H1 (cell line): ENCODE measurements at regions not wholly inside any gene's neighbourhood (a gene's known extent, or its start where the extent isn't known, plus 50 kb on each side); places are given as distances from the start of the nearest gene placed in this dataset.

Source experiments
- CTCF ChIA-PET: fragments of 300-600 bp; sonication (Branson Sonifier 250); formaldehyde crosslinking; loops from one replicate; lab custom pipeline; 2021; ENCODE audit not compliant: partially characterized antibody; lab: Charles Lee
- POLR2A ChIA-PET: fragments of 300-600 bp; sonication (Branson Sonifier 250); formaldehyde crosslinking; loops from one replicate; lab custom pipeline; 2021; ENCODE audit warnings: inconsistent platforms; ENCODE audit not compliant: partially characterized antibody; lab: Charles Lee
- DNase-seq, 2 experiments: peaks; one replicate each; pipeline versions ENCODE4 v3.0.0 to v3.0.0-alpha.2; 2010 to 2022; ENCODE audit warnings: low spot score in 2 of 2, low read depth in 1 of 2, mixed read lengths in 1 of 2
- FAIRE-seq: peaks from 2 replicates; lab custom pipeline; 2011; peaks lifted over from hg19 to GRCh38; lab: Jason Lieb, UNC
- H2AFZ ChIP-seq: 2 replicates; pipeline ENCODE4 v1.8.1; 2012; ENCODE audit warnings: low read length, inconsistent platforms
- H2AK5ac ChIP-seq: 2 replicates; pipeline ENCODE4 v1.6.1; 2013; ENCODE audit warnings: low read depth, low read length
- H2BK120ac ChIP-seq: replicated peaks from 2 replicates; pipeline ENCODE3; 2013; ENCODE audit warnings: low read depth, low read length, inconsistent platforms
- H2BK12ac ChIP-seq: 2 replicates; pipeline ENCODE4 v1.6.1; 2013; ENCODE audit warnings: low read depth, low read length
- H2BK15ac ChIP-seq: 2 replicates; pipeline ENCODE4 v1.6.1; 2013; ENCODE audit warnings: low read length
- H2BK20ac ChIP-seq: 2 replicates; pipeline ENCODE4 v1.6.1; 2013; ENCODE audit warnings: low read length
- H2BK5ac ChIP-seq: 2 replicates; pipeline ENCODE4 v1.6.1; 2013; ENCODE audit warnings: low read depth, low read length
- H3K14ac ChIP-seq: 2 replicates; pipeline ENCODE4 v1.6.1; 2013; ENCODE audit warnings: inconsistent platforms; ENCODE audit not compliant: insufficient read length
- H3K18ac ChIP-seq: 2 replicates; pipeline ENCODE4 v1.6.1; 2013; ENCODE audit warnings: low read length; ENCODE audit errors: extremely low read depth
- H3K23ac ChIP-seq: 2 replicates; pipeline ENCODE4 v1.6.1; 2013; ENCODE audit warnings: inconsistent platforms; ENCODE audit not compliant: insufficient read length
- H3K23me2 ChIP-seq: 2 replicates; pipeline ENCODE4 v1.6.1; 2013; ENCODE audit warnings: low read depth, low read length
- H3K27ac ChIP-seq: 2 replicates; pipeline ENCODE4 v1.6.1; 2011; ENCODE audit warnings: low read depth, low read length, inconsistent platforms
- H3K27me3 ChIP-seq, 4 experiments: replicated peaks in 1 of 4; 1 replicate in 1 of 4; 2 replicates in 3 of 4; pipeline versions ENCODE4 v1.6.1 to v1.8.1; 2011 to 2013; ENCODE audit warnings: low read length in 3 of 4, mild to moderate bottlenecking in 3 of 4, inconsistent platforms in 2 of 4, mixed read lengths in 2 of 4, moderate library complexity in 1 of 4; ENCODE audit not compliant: control insufficient read depth in 3 of 4, insufficient read depth in 3 of 4; ENCODE audit errors: extremely low read depth in 1 of 4
- H3K36me3 ChIP-seq, 4 experiments: 2 replicates each; pipeline versions ENCODE4 v1.6.1 to v1.8.1; 2011 to 2013; ENCODE audit warnings: mild to moderate bottlenecking in 4 of 4, low read length in 3 of 4, moderate library complexity in 2 of 4, control low read depth in 1 of 4, inconsistent platforms in 1 of 4; ENCODE audit not compliant: insufficient read depth in 4 of 4, control insufficient read depth in 2 of 4
- H3K4ac ChIP-seq: replicated peaks from 2 replicates; pipeline ENCODE3; 2013; ENCODE audit warnings: low read length, low read depth, mixed read lengths, inconsistent platforms; ENCODE audit not compliant: insufficient read length
- H3K4me1 ChIP-seq, 4 experiments: replicated peaks in 1 of 4; 1 replicate in 1 of 4; 2 replicates in 3 of 4; pipeline versions ENCODE4 v1.6.1 to v1.8.1; 2011 to 2013; ENCODE audit warnings: low read length in 3 of 4, inconsistent platforms in 2 of 4, mixed read lengths in 1 of 4; ENCODE audit not compliant: insufficient read depth in 4 of 4, control insufficient read depth in 3 of 4
- H3K4me2 ChIP-seq, 2 experiments: 2 replicates each; pipeline versions ENCODE4 v1.6.1 to v1.8.1; 2011 to 2013; ENCODE audit warnings: low read depth in 2 of 2, low read length in 2 of 2, control low read depth in 1 of 2, inconsistent platforms in 1 of 2, mild to moderate bottlenecking in 1 of 2; ENCODE audit not compliant: insufficient read depth in 1 of 2
- H3K4me3 ChIP-seq, 4 experiments: fragments of 200-600, 300-600 bp in 1 of 4; sonication (generic), shearing (Covaris generic), sonication (Bioruptor Twin) in 1 of 4; 2 replicates each; pipeline versions ENCODE4 v1.5.1 to v1.8.1; 2011 to 2016; ENCODE audit warnings: low read length in 4 of 4, low read depth in 3 of 4, control low read depth in 2 of 4, inconsistent platforms in 2 of 4, mild to moderate bottlenecking in 2 of 4, mixed read lengths in 1 of 4, moderate library complexity in 1 of 4; ENCODE audit not compliant: insufficient read depth in 2 of 4; ENCODE audit errors: extremely low read depth in 1 of 4
- H3K56ac ChIP-seq: replicated peaks from 2 replicates; pipeline ENCODE3; 2013; ENCODE audit warnings: low read depth, mild to moderate bottlenecking, mixed read lengths, low read length, inconsistent platforms; ENCODE audit not compliant: insufficient read length
- H3K79me1 ChIP-seq: 2 replicates; pipeline ENCODE4 v1.6.1; 2013; ENCODE audit warnings: low read depth, low read length, control low read depth
- H3K79me2 ChIP-seq, 2 experiments: 2 replicates each; pipeline versions ENCODE4 v1.6.1 to v1.8.1; 2012 to 2013; ENCODE audit warnings: low read length in 2 of 2, mild to moderate bottlenecking in 2 of 2, inconsistent platforms in 1 of 2; ENCODE audit not compliant: insufficient read depth in 2 of 2, control insufficient read depth in 1 of 2
- H3K9ac ChIP-seq, 4 experiments: replicated peaks in 1 of 4; 1 replicate in 1 of 4; 2 replicates in 3 of 4; pipeline versions ENCODE4 v1.6.1 to v1.8.1; 2011 to 2013; ENCODE audit warnings: low read depth in 3 of 4, low read length in 3 of 4, control low read depth in 2 of 4, mild to moderate bottlenecking in 2 of 4, moderate library complexity in 2 of 4, inconsistent platforms in 1 of 4; ENCODE audit errors: extremely low read depth in 1 of 4
- H3K9me3 ChIP-seq, 2 experiments: 2 replicates each; pipeline versions ENCODE4 v1.6.1 to v1.8.1; 2012 to 2013; ENCODE audit warnings: mild to moderate bottlenecking in 2 of 2, moderate library complexity in 2 of 2, control low read depth in 1 of 2, inconsistent platforms in 1 of 2, low read depth in 1 of 2, low read length in 1 of 2, mixed read lengths in 1 of 2; ENCODE audit not compliant: insufficient read depth in 2 of 2
- H4K20me1 ChIP-seq, 2 experiments: replicated peaks in 1 of 2; 2 replicates each; pipeline versions ENCODE3 to v1.8.1; 2011 to 2013; ENCODE audit warnings: inconsistent platforms in 2 of 2, low read length in 2 of 2, mild to moderate bottlenecking in 1 of 2; ENCODE audit not compliant: insufficient read depth in 2 of 2, control insufficient read depth in 1 of 2
- H4K5ac ChIP-seq: 2 replicates; pipeline ENCODE4 v1.6.1; 2013; ENCODE audit warnings: low read length, low read depth, mixed read lengths, inconsistent platforms; ENCODE audit not compliant: insufficient read length
- H4K8ac ChIP-seq: 2 replicates; pipeline ENCODE4 v1.8.0; 2013; ENCODE audit warnings: mild to moderate bottlenecking, moderate library complexity, low read length, inconsistent platforms; ENCODE audit not compliant: insufficient read depth; ENCODE audit errors: extremely low read depth
- H4K91ac ChIP-seq: replicated peaks from 2 replicates; pipeline ENCODE3; 2013; ENCODE audit warnings: low read length, mixed read lengths, inconsistent platforms; ENCODE audit not compliant: insufficient read length
- ASH2L ChIP-seq: fragments of 200-600, 300-600 bp; sonication (generic); IDR thresholded peaks from one replicate; pipeline ENCODE4 v1.7.1; 2017; ENCODE audit warnings: low read length
- BACH1 ChIP-seq: IDR thresholded peaks from 2 replicates; pipeline ENCODE4 v1.6.1; 2012; ENCODE audit warnings: low read length, improper control_type of control experiment
- EGR1 ChIP-seq: IDR thresholded peaks from 2 replicates; pipeline ENCODE4 v1.6.1; 2011; ENCODE audit warnings: low read depth, low read length, borderline replicate concordance
- GTF2F1 ChIP-seq: IDR thresholded peaks from 2 replicates; pipeline ENCODE4 v1.6.1; 2012; ENCODE audit warnings: low read depth, low read length, improper control_type of control experiment, borderline replicate concordance
- PHF8 ChIP-seq: fragments of 200-600 bp; sonication (generic); conservative IDR thresholded peaks from 2 replicates; pipeline ENCODE4 v1.7.1; 2012; ENCODE audit warnings: low read depth, mild to moderate bottlenecking, inconsistent platforms, low read length, moderate library complexity
- SIX5 ChIP-seq: IDR thresholded peaks from 2 replicates; pipeline ENCODE4 v1.6.1; 2011; ENCODE audit warnings: mild to moderate bottlenecking, low read depth, low read length
- TAF7 ChIP-seq: optimal IDR thresholded peaks from 2 replicates; pipeline ENCODE3; 2011; ENCODE audit warnings: low read depth, mild to moderate bottlenecking, inconsistent platforms, low read length, moderate library complexity, borderline replicate concordance
- WGBS, 2 experiments: shearing (Covaris generic) in 1 of 2; methylation state at CpG; one replicate each; pipeline versions ENCODE4 v1.1.6 to v1.1.7; 2013 to 2015; ENCODE audit warnings: low lambda C conversion rate in 2 of 2, mixed read lengths in 2 of 2, inconsistent platforms in 1 of 2, low coverage in 1 of 2, missing lambda C conversion rate in 1 of 2; ENCODE audit not compliant: insufficient replicate concordance in 2 of 2, insufficient coverage in 1 of 2, insufficient read length in 1 of 2; ENCODE audit errors: extremely low coverage in 1 of 2, missing lambda C conversion rate in 1 of 2; 5-methylcytosine and 5-hydroxymethylcytosine counted together

- H3K27me3 ChIP-seq: no peaks in the 10 kb centered on the region
- ChIA-PET CTCF (interaction anchor here (1.4 kb wide), 1 partner anchor 24 kb away, joined by 3 read pairs; no protein-coding TSS in a partner anchor), POLR2A (no interaction called here)
- no peak overlapping the region for H2BK120ac ChIP-seq
- no peak overlapping the region for H3K9ac ChIP-seq
- H2BK20ac ChIP-seq: no peak overlapping the region
- no peak overlapping the region for H2AK5ac ChIP-seq
- H3K4me1 ChIP-seq: peaks cover 0 to 4% (median 2%) of the 10 kb centered on the region in 4 experiments; a peak in 3 of 7 replicates
- no peak overlapping the region for H4K5ac ChIP-seq
- H3K4me3 ChIP-seq: no peak overlapping the region
- no peak overlapping the region for H2AFZ ChIP-seq
- WGBS, 2 experiments: 91% methylated on average over 1 of the region's 1 CpG; no CpG with 5 or more reads in 1 of the 2 experiments
- no peak overlapping the region for H4K91ac ChIP-seq
- no peaks in the 10 kb centered on the region for H3K79me1 ChIP-seq
- DNase-seq (no peak), FAIRE-seq (no peak)
- no peak for TF ChIP-seq GTF2F1
- TF ChIP-seq SIX5: no peak
- TF ChIP-seq ASH2L: no peak
- no peak for TF ChIP-seq EGR1
- TF ChIP-seq TAF7: no peak
- TF ChIP-seq BACH1: no peak
- TF ChIP-seq PHF8: no peak
- H3K18ac ChIP-seq: no peak overlapping the region
- no peak overlapping the region for H3K4me2 ChIP-seq
- H4K8ac ChIP-seq: no peak overlapping the region
- H3K79me2 ChIP-seq: no peaks in the 10 kb centered on the region
- H2BK5ac ChIP-seq: no peak overlapping the region
- H3K14ac ChIP-seq: no peak overlapping the region
- no peak overlapping the region for H2BK12ac ChIP-seq
- H3K23me2 ChIP-seq: no peaks in the 10 kb centered on the region
- no peak overlapping the region for H2BK15ac ChIP-seq
- no peak overlapping the region for H3K4ac ChIP-seq
- no peaks in the 10 kb centered on the region for H4K20me1 ChIP-seq
- no peak overlapping the region for H3K23ac ChIP-seq
- no peak overlapping the region for H3K27ac ChIP-seq
- no peak overlapping the region for H3K56ac ChIP-seq
- 0 out of 4 replicates have a peak, but pooled peaks cover 0 to 3% of the 10 kb centered on the region in 2 experiments for H3K9me3 ChIP-seq
- H3K36me3 ChIP-seq: no peaks in the 10 kb centered on the region
These were observed 440.8 kb upstream of the ATP2B1 start for GRCh38 chr12:90149453-90149852.
